ENCODE measurements at regions not wholly inside any gene's neighbourhood (a gene's known extent, or its start where the extent isn't known, plus 50 kb on each side); places are given as distances from the start of the nearest gene placed in this dataset.

GRCh38 chr12:40620564-40621019 lies 71.6 kb upstream of the CNTN1 start:
- Histone ChIP-seq H3K4me3 (ENCODE audit: insufficient read depth, low read depth, low read length) (no peak overlapping the region), H3K4me2 (ENCODE audit: low read length) (no peak overlapping the region), H3K9me3 (ENCODE audit: insufficient read depth, low read depth, low read length) (no peaks in the 10 kb centered on the region), H4K20me1 (ENCODE audit: insufficient read depth, low read length) (no peaks in the 10 kb centered on the region), H3K4me1 (ENCODE audit: insufficient read depth, low read length) (no peaks in the 10 kb centered on the region), H3K9ac (ENCODE audit: low read length) (no peak overlapping the region), H2AFZ (ENCODE audit: low read depth, low read length) (no peak overlapping the region), H3K27me3 (ENCODE audit: insufficient read depth, low read length) (no peaks in the 10 kb centered on the region), H3K27ac (ENCODE audit: low read depth, low read length) (no peak overlapping the region), H3K79me2 (ENCODE audit: insufficient read depth, low read length) (no peaks in the 10 kb centered on the region), H3K36me3 (ENCODE audit: insufficient read depth, low read length) (no peaks in the 10 kb centered on the region)
- FAIRE-seq (no peak), DNase-seq (ENCODE audit: low read depth) (no peak)
- H3K4me1 Mint-ChIP-seq (ENCODE audit: low read depth, unreplicated experiment), result no peaks in the 10 kb centered on the region
- H3K27me3 Mint-ChIP-seq (ENCODE audit: low read depth, unreplicated experiment), result no peaks in the 10 kb centered on the region
- H3K36me3 Mint-ChIP-seq (ENCODE audit: low read depth, unreplicated experiment), result no peaks in the 10 kb centered on the region
- no peak overlapping the region for H3K27ac Mint-ChIP-seq (ENCODE audit: unreplicated experiment)
- no peak overlapping the region for H3K4me3 Mint-ChIP-seq (ENCODE audit: unreplicated experiment)
- no peaks in the 10 kb centered on the region for H3K9me3 Mint-ChIP-seq (ENCODE audit: unreplicated experiment)
- no peak for TF ChIP-seq EZH2 (IDR thresholded peaks at IDR 0.05; ENCODE audit: insufficient read depth, low read length)
- TF ChIP-seq, protein P1, sequence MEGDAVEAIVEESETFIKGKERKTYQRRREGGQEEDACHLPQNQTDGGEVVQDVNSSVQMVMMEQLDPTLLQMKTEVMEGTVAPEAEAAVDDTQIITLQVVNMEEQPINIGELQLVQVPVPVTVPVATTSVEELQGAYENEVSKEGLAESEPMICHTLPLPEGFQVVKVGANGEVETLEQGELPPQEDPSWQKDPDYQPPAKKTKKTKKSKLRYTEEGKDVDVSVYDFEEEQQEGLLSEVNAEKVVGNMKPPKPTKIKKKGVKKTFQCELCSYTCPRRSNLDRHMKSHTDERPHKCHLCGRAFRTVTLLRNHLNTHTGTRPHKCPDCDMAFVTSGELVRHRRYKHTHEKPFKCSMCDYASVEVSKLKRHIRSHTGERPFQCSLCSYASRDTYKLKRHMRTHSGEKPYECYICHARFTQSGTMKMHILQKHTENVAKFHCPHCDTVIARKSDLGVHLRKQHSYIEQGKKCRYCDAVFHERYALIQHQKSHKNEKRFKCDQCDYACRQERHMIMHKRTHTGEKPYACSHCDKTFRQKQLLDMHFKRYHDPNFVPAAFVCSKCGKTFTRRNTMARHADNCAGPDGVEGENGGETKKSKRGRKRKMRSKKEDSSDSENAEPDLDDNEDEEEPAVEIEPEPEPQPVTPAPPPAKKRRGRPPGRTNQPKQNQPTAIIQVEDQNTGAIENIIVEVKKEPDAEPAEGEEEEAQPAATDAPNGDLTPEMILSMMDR (IDR thresholded peaks at IDR 0.05; ENCODE audit: insufficient read depth, low read depth, low read length), result no peak

- H3K36me3 Mint-ChIP-seq (ENCODE audit: low read depth, unreplicated experiment), result no peaks in the 10 kb centered on the region
- Histone ChIP-seq H4K20me1 (ENCODE audit: insufficient read depth, low read length) (no peaks in the 10 kb centered on the region), H3K4me1 (ENCODE audit: insufficient read depth, low read length) (no peaks in the 10 kb centered on the region), H3K27me3 (ENCODE audit: insufficient read depth, low read length) (no peaks in the 10 kb centered on the region), H3K4me3 (ENCODE audit: insufficient read depth, low read depth, low read length) (no peak overlapping the region), H2AFZ (ENCODE audit: low read depth, low read length) (no peak overlapping the region), H3K79me2 (ENCODE audit: insufficient read depth, low read length) (no peaks in the 10 kb centered on the region), H3K27ac (ENCODE audit: low read depth, low read length) (no peak overlapping the region), H3K9ac (ENCODE audit: low read length) (no peak overlapping the region), H3K4me2 (ENCODE audit: low read length) (no peak overlapping the region), H3K36me3 (ENCODE audit: insufficient read depth, low read length) (no peaks in the 10 kb centered on the region), H3K9me3 (ENCODE audit: insufficient read depth, low read depth, low read length) (no peaks in the 10 kb centered on the region)
- DNase-seq (ENCODE audit: low read depth) (peak; percentile 3), FAIRE-seq (peak; percentile 73)
- TF ChIP-seq, protein P1 (IDR thresholded peaks at IDR 0.05; ENCODE audit: insufficient read depth, low read depth, low read length), result peak; percentile 67
- no peak for TF ChIP-seq EZH2 (IDR thresholded peaks at IDR 0.05; ENCODE audit: insufficient read depth, low read length)
- no peak overlapping the region for H3K27ac Mint-ChIP-seq (ENCODE audit: unreplicated experiment)
- H3K4me1 Mint-ChIP-seq (ENCODE audit: low read depth, unreplicated experiment), result no peaks in the 10 kb centered on the region
- H3K9me3 Mint-ChIP-seq (ENCODE audit: unreplicated experiment), result no peaks in the 10 kb centered on the region
- no peaks in the 10 kb centered on the region for H3K27me3 Mint-ChIP-seq (ENCODE audit: low read depth, unreplicated experiment)
- no peak overlapping the region for H3K4me3 Mint-ChIP-seq (ENCODE audit: unreplicated experiment)
Observed at GRCh38 chr12:40622246-40622838, 69.9 kb upstream of the CNTN1 start.

GRCh38 chr12:40632171-40632570 lies 60.1 kb upstream of the CNTN1 start:
- Histone ChIP-seq H3K4me1 (ENCODE audit: insufficient read depth, low read length) (no peaks in the 10 kb centered on the region), H3K79me2 (ENCODE audit: insufficient read depth, low read length) (no peaks in the 10 kb centered on the region)
- FAIRE-seq, result no peak

More at GRCh38 chr12:40632171-40632570, 60.1 kb upstream of the CNTN1 start:
- TF ChIP-seq, protein P1 (IDR thresholded peaks at IDR 0.05; ENCODE audit: insufficient read depth, low read depth, low read length), result no peak
- TF ChIP-seq EZH2 (IDR thresholded peaks at IDR 0.05; ENCODE audit: insufficient read depth, low read length), result no peak
- Mint-ChIP-seq H3K9me3 (ENCODE audit: unreplicated experiment) (peaks cover 2% of the 10 kb centered on the region), H3K4me1 (ENCODE audit: low read depth, unreplicated experiment) (peaks cover 2% of the 10 kb centered on the region), H3K36me3 (ENCODE audit: low read depth, unreplicated experiment) (no peaks in the 10 kb centered on the region), H3K4me3 (ENCODE audit: unreplicated experiment) (no peak overlapping the region), H3K27ac (ENCODE audit: unreplicated experiment) (no peak overlapping the region), H3K27me3 (ENCODE audit: low read depth, unreplicated experiment) (no peaks in the 10 kb centered on the region)
- H3K27me3 ChIP-seq (ENCODE audit: insufficient read depth, low read length), result no peaks in the 10 kb centered on the region
- H3K27ac ChIP-seq (ENCODE audit: low read depth, low read length), result no peak overlapping the region
- H3K9me3 ChIP-seq (ENCODE audit: insufficient read depth, low read depth, low read length), result peaks cover 3% of the 10 kb centered on the region
- H2AFZ ChIP-seq (ENCODE audit: low read depth, low read length), result no peak overlapping the region
- no peak for DNase-seq (ENCODE audit: low read depth)
- H4K20me1 ChIP-seq (ENCODE audit: insufficient read depth, low read length), result no peaks in the 10 kb centered on the region
- H3K4me2 ChIP-seq (ENCODE audit: low read length), result no peak overlapping the region
- no peaks in the 10 kb centered on the region for H3K36me3 ChIP-seq (ENCODE audit: insufficient read depth, low read length)
- no peak overlapping the region for H3K4me3 ChIP-seq (ENCODE audit: insufficient read depth, low read depth, low read length)
- H3K9ac ChIP-seq (ENCODE audit: low read length), result no peak overlapping the region
